WTC11 (cell line): ENCODE measurements at regions not wholly inside any gene's neighbourhood (a gene's known extent, or its start where the extent isn't known, plus 50 kb on each side); places are given as distances from the start of the nearest gene placed in this dataset.

ENCODE experiments used
- ATAC-seq: fragments of 200-7000 bp; cut with Tn5 transposase; 2 replicates; pipeline ENCODE4 v1.10.0; 2021; ENCODE audit warnings: mild to moderate bottlenecking, moderate library complexity
- CTCF ChIA-PET: fragments of 300-600 bp; sonication (Branson Sonifier 250); formaldehyde crosslinking; loops from one replicate; lab custom pipeline; 2021; ENCODE audit warnings: antibody characterized with exemption; lab: Charles Lee
- POLR2A ChIA-PET: fragments of 350-600 bp; sonication (Branson Sonifier 250); formaldehyde crosslinking; loops from one replicate; lab custom pipeline; 2021; ENCODE audit warnings: antibody characterized with exemption; lab: Charles Lee
- DNase-seq: peaks from one replicate; pipeline ENCODE4 v3.0.0; 2021; ENCODE audit warnings: low spot score
- H3K27ac Mint-ChIP-seq: 2 replicates; pipeline ENCODE4 v1.8.0; 2021; ENCODE audit warnings: mixed read lengths
- H3K27me3 Mint-ChIP-seq: 2 replicates; pipeline ENCODE4 v1.8.0; 2021; ENCODE audit warnings: low read depth, mild to moderate bottlenecking, moderate library complexity, mixed read lengths
- H3K36me3 Mint-ChIP-seq: 2 replicates; pipeline ENCODE4 v1.8.0; 2021; ENCODE audit warnings: mixed read lengths
- H3K4me1 Mint-ChIP-seq: 2 replicates; pipeline ENCODE4 v1.8.0; 2022; ENCODE audit warnings: mixed read lengths
- H3K4me3 Mint-ChIP-seq: 2 replicates; pipeline ENCODE4 v1.8.0; 2021; ENCODE audit warnings: mild to moderate bottlenecking, moderate library complexity, mixed read lengths
- H3K9me3 Mint-ChIP-seq: 2 replicates; pipeline ENCODE4 v1.8.0; 2021; ENCODE audit warnings: mixed read lengths
- ATF1 ChIP-seq: sonication (generic); formaldehyde crosslinking; IDR thresholded peaks from 2 replicates; pipeline ENCODE4 v1.8.1; 2023; ENCODE audit warnings: mild to moderate bottlenecking, moderate library complexity, missing genetic modification reagents
- ATF2 ChIP-seq: sonication (generic); formaldehyde crosslinking; IDR thresholded peaks from 2 replicates; pipeline ENCODE4 v1.8.1; 2022; ENCODE audit warnings: low read depth, missing genetic modification reagents, borderline replicate concordance
- CBFB ChIP-seq: sonication (generic); formaldehyde crosslinking; IDR thresholded peaks from 2 replicates; pipeline ENCODE4 v1.8.1; 2022; ENCODE audit warnings: mild to moderate bottlenecking, low read depth, missing genetic modification reagents
- CDX4 ChIP-seq: fragments of 250-450 bp; sonication (Bioruptor Pico); IDR thresholded peaks from 2 replicates; pipeline ENCODE4 v1.9.0; 2021; ENCODE audit warnings: moderate library complexity, mild to moderate bottlenecking, inconsistent platforms, borderline replicate concordance
- CREB1 ChIP-seq: sonication (generic); formaldehyde crosslinking; IDR thresholded peaks from 2 replicates; pipeline ENCODE4 v1.8.0; 2023; ENCODE audit warnings: mild to moderate bottlenecking, missing genetic modification reagents
- ERG ChIP-seq: fragments of 250-450 bp; sonication (Bioruptor Pico); IDR thresholded peaks from 2 replicates; pipeline ENCODE4 v1.8.0; 2021; ENCODE audit warnings: mild to moderate bottlenecking
- FOXP1 ChIP-seq: sonication (generic); formaldehyde crosslinking; IDR thresholded peaks from 2 replicates; pipeline ENCODE4 v1.8.0; 2022; ENCODE audit warnings: missing genetic modification reagents, mild to moderate bottlenecking, moderate library complexity, borderline replicate concordance
- JAZF1 ChIP-seq: fragments of 250-450 bp; sonication (Bioruptor Pico); IDR thresholded peaks from 2 replicates; pipeline ENCODE4 v1.9.0; 2021; ENCODE audit warnings: moderate library complexity, mild to moderate bottlenecking, inconsistent platforms
- KAT7 ChIP-seq: sonication (generic); formaldehyde crosslinking; IDR thresholded peaks from 2 replicates; pipeline ENCODE4 v1.8.1; 2023; ENCODE audit warnings: missing genetic modification reagents, mild to moderate bottlenecking, borderline replicate concordance
- OVOL2 ChIP-seq: fragments of 250-450 bp; sonication (Bioruptor Pico); IDR thresholded peaks from 2 replicates; pipeline ENCODE4 v1.9.0; 2021; ENCODE audit warnings: mild to moderate bottlenecking, borderline replicate concordance
- PRDM15 ChIP-seq: sonication (generic); formaldehyde crosslinking; IDR thresholded peaks from 2 replicates; pipeline ENCODE4 v1.8.0; 2022; ENCODE audit warnings: missing genetic modification reagents
- RORB ChIP-seq: fragments of 250-450 bp; sonication (Bioruptor Pico); IDR thresholded peaks from 2 replicates; pipeline ENCODE4 v1.9.0; 2021; ENCODE audit warnings: mild to moderate bottlenecking
- SMAD4 ChIP-seq: sonication (generic); formaldehyde crosslinking; IDR thresholded peaks from 2 replicates; pipeline ENCODE4 v1.8.0; 2022; ENCODE audit warnings: mild to moderate bottlenecking, missing genetic modification reagents
- STAT6 ChIP-seq: sonication (generic); formaldehyde crosslinking; conservative IDR thresholded peaks from 2 replicates; pipeline ENCODE4 v1.8.1; 2023; ENCODE audit warnings: mild to moderate bottlenecking, low read depth, missing genetic modification reagents, moderate library complexity
- TEAD1 ChIP-seq: sonication (generic); formaldehyde crosslinking; IDR thresholded peaks from 2 replicates; pipeline ENCODE4 v1.8.0; 2022; ENCODE audit warnings: mild to moderate bottlenecking, missing genetic modification reagents
- TP53 ChIP-seq: sonication (generic); formaldehyde crosslinking; IDR thresholded peaks from 2 replicates; pipeline ENCODE4 v1.8.1; 2023; ENCODE audit warnings: mild to moderate bottlenecking, missing genetic modification reagents
- USF2 ChIP-seq: sonication (generic); formaldehyde crosslinking; IDR thresholded peaks from 2 replicates; pipeline ENCODE4 v1.8.1; 2023; ENCODE audit warnings: mild to moderate bottlenecking, missing genetic modification reagents, moderate library complexity
- ZNF138 ChIP-seq: sonication (generic); formaldehyde crosslinking; conservative IDR thresholded peaks from 2 replicates; pipeline ENCODE4 v1.8.1; 2022; ENCODE audit warnings: mild to moderate bottlenecking, moderate library complexity, missing genetic modification reagents
- ZNF232 ChIP-seq: sonication (generic); formaldehyde crosslinking; IDR thresholded peaks from 2 replicates; pipeline ENCODE4 v1.8.0; 2022; ENCODE audit warnings: mild to moderate bottlenecking, missing genetic modification reagents
- ZNF317 ChIP-seq: sonication (generic); formaldehyde crosslinking; IDR thresholded peaks from 2 replicates; pipeline ENCODE4 v1.8.1; 2023; ENCODE audit warnings: low read depth, mild to moderate bottlenecking, moderate library complexity, missing genetic modification reagents, borderline replicate concordance
- ZNF532 ChIP-seq: fragments of 250-450 bp; sonication (Bioruptor Pico); IDR thresholded peaks from 2 replicates; pipeline ENCODE4 v1.9.0; 2021; ENCODE audit warnings: mild to moderate bottlenecking, borderline replicate concordance

- H3K27me3 Mint-ChIP-seq: no peaks in the 10 kb centered on the region
- H3K36me3 Mint-ChIP-seq: peaks cover 21% of the 10 kb centered on the region
- no peaks in the 10 kb centered on the region for H3K4me1 Mint-ChIP-seq
- DNase-seq: no peak
- POLR2A ChIA-PET: interaction anchor here (0.7 kb wide), 2 partner anchors 409 to 460 kb away, joined by 3 read pairs; no protein-coding TSS in a partner anchor
- H3K4me3 Mint-ChIP-seq: no peak overlapping the region
- H3K9me3 Mint-ChIP-seq: peaks cover 34% of the 10 kb centered on the region
- TF ChIP-seq USF2 (CRISPR knock-in tag) (no peak), KAT7 (CRISPR knock-in tag) (no peak), FOXP1 (CRISPR knock-in tag) (no peak), CREB1 (no peak), ZNF138 (CRISPR knock-in tag) (no peak), TP53 (CRISPR knock-in tag) (no peak), ATF2 (CRISPR knock-in tag) (no peak), SMAD4 (CRISPR knock-in tag) (no peak), ZNF317 (CRISPR knock-in tag) (no peak), ERG (no peak)
- TF ChIP-seq, all 79 proteins: peak for 0
- ATAC-seq: no peak
- no peak overlapping the region for H3K27ac Mint-ChIP-seq
- CTCF ChIA-PET: no interaction called here
Observed at GRCh38 chr3:107013641-107014040, 363.6 kb upstream of the CCDC54 start.

- ChIA-PET CTCF (interaction anchor here (0.7 kb wide), 1 partner anchor 93 kb away, joined by 3 read pairs; no protein-coding TSS in a partner anchor), POLR2A (no interaction called here)
- H3K4me1 Mint-ChIP-seq: peaks cover 14% of the 10 kb centered on the region
- H3K9me3 Mint-ChIP-seq: no peaks in the 10 kb centered on the region
- DNase-seq: no peak
- no peak overlapping the region for H3K4me3 Mint-ChIP-seq
- H3K36me3 Mint-ChIP-seq: no peaks in the 10 kb centered on the region
- no peak overlapping the region for H3K27ac Mint-ChIP-seq
- ATAC-seq: no peak
- H3K27me3 Mint-ChIP-seq: no peaks in the 10 kb centered on the region
- TF ChIP-seq TEAD1 (CRISPR knock-in tag): no peak
- TF ChIP-seq ZNF232 (CRISPR knock-in tag): no peak
- no peak for TF ChIP-seq JAZF1
- TF ChIP-seq CDX4 (CRISPR knock-in tag): no peak
- TF ChIP-seq ZNF532 (CRISPR knock-in tag): no peak
- TF ChIP-seq PRDM15: no peak
- no peak for TF ChIP-seq OVOL2 (CRISPR knock-in tag)
- TF ChIP-seq RORB: no peak
- TF ChIP-seq CBFB: no peak
- TF ChIP-seq ATF1 (CRISPR knock-in tag): no peak
- TF ChIP-seq STAT6 (CRISPR knock-in tag): no peak
Observed at GRCh38 chr3:107024551-107025026, 352.6 kb upstream of the CCDC54 start.
